Suppressor macrophage treated with lipopolysaccharide for 4 hours (primary cell): ENCODE measurements at regions not wholly inside any gene's neighbourhood (a gene's known extent, or its start where the extent isn't known, plus 50 kb on each side); places are given as distances from the start of the nearest gene placed in this dataset.
"Not testable (repeated sequence)": the region's sequence is repeated elsewhere in the genome, so short reads cannot be mapped to it uniquely, and the experiment has no call there.

ENCODE experiments used
- DNase-seq: peaks from one replicate; pipeline ENCODE4 v3.0.0-alpha.2; 2020

DNA sequence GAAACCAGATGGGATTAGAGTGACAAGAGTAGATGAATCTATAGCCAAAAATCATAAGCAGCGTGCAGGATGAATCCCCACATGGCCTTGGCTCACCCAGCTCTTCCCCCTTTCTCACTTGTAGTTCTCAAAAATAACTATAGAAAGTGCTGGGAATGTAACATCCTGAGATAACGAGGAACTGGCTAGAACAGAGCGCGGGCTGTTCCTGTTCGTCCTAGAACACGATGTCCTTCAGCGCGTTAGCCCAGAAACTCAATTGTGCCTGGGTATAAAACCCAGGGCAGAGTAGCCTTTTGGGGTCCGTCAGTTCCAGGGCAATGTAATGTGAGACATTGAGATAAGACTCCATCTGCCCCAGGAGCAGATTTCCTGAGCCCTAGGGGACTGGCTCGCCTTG lies 326.2 kb downstream of the TSHZ3 start:
- DNase-seq, result no peak

DNA sequence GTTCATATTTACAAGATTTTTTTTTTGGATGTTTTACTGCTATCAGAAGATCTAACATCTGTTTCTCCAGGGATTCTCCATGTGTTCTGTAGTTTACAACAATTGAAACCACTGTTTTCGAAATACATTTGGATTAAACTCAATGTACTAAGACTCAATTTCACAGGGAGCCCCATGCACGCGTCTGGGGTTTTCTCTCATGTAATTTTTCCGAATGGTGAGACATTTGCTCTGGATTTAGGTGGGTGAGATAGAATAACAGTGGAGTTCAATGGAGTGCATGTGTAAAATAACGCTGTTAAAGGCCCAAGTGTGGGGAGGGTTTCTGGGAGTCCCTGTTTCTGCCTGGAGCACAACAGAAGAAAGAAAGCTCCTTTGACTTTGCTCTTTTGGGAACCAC lies 330.3 kb downstream of the TSHZ3 start:
- no peak for DNase-seq

DNA sequence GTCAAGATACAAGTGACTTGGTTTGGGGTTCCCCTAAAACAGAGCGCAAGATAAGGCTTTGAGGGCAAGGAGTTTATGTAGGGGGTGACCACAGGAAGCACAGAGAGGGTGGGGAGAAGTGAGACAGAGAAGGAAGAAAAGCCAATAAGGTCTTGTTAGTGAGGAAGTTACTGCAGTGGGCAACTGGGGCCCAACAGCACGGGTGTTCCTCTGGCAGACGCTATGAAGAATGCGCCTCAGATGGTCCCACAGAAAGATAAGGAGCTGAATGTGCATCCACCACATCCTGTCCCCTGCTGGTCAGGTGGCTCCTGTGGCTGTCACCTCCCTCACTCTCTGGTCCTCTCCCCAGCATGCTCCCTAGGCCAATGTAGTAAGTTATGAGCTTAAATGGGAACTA lies 333.5 kb downstream of the TSHZ3 start:
- DNase-seq, result no peak

DNA sequence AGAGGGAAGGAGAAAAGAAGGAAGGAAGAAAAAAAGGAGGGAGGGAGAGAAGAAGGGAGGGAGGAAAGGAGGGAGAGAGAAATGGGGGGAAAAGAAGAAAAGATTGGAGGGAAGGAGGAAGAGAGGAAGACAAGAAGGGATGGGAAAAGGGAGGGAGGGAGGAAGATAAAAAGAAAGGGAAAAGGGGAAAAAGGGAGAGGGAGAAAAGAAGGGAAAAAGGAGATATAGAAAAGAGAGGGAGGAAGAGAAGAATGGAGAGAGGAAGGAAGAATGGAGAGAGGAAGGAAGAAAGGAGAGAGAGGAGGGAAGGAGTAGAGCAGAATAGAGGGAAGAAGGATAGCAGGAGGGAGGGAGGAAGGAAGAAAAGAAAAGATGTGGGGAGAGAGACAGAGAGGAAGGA lies 334.6 kb downstream of the TSHZ3 start:
- DNase-seq, result no peak

DNA sequence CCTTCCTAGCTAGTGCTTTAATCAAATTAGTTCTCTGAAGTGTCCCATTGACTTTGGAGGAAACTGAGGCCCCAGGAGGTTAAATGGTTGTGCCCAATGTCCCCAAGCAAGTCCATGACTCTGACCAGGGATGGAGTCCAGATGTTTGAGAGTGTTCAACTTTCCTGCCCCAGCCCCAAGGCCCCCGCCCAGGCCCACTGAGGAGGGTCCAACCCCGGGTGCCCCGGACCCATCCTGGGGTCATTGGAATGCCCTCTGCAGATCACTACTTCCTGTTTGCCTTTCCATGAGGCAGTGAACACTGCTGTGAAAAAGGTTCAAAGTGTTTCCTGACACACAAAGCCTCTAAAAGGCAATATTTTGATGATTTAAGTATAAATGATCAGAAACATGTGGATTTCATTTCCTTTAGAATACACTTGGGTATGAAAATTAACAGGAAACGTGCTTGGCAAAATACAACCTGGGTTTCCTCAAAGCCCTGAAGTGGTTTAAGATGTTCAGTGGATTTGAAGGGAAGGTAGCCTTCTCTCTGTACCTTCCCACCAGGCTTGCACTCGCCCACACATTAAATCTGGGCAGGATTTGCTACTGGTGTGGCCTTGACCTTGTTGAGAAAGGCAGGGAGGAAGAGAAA lies 335.7 kb downstream of the TSHZ3 start:
- no peak for DNase-seq

DNA sequence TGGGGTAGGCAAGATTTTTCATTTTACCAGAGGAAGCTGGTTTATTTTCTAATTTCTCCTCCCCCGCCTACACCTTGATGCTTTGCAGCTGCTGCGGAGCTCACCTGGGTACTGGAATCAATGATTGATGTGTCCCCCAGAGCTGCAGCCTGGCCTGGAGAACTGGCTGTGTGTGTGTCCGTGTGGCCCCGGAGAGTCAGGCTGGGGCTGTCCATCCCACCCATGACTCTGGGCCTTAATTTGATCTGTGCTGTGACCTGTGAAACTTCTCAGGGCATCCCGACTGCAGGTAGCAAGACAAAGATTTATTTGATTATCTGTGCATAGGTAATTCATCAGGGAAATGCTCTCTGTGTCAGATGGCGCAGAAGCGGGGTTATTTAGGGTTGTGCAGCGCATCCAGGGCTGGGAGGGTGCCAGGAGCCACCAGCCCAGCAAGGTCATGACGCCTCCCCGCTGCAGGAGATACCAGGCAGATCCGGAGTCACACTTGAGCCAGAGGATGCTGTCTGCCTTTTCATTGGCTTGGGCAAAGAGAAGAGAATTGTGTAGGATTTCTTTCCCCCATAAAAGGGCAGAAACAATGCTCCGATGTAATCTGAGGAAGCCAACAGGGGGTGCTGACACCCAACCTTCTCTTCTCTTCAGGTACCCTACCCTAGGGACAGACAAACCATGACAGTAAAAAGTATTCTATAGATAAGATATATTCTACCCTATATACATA lies 346.6 kb downstream of the TSHZ3 start:
- DNase-seq, result no peak

DNA sequence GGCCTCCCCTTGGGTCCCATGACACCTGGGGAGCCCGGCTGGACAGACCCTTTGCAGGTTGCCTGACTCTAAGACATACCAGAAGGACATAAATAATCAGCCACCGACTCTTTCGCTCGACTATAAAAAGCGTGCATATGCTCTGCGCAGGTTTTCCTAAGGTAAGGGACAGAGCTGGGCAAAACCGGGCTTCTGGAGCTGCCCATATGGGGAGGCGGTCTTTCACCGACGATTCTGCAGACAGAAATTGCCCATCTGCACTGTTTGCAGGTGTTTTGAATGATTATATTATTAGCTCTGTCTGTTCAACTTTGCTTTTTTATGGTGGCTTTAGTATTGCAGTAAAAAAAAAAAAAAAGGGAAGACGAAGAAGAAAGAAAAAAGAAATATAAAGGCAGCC lies 347.2 kb downstream of the TSHZ3 start:
- no peak for DNase-seq

DNA sequence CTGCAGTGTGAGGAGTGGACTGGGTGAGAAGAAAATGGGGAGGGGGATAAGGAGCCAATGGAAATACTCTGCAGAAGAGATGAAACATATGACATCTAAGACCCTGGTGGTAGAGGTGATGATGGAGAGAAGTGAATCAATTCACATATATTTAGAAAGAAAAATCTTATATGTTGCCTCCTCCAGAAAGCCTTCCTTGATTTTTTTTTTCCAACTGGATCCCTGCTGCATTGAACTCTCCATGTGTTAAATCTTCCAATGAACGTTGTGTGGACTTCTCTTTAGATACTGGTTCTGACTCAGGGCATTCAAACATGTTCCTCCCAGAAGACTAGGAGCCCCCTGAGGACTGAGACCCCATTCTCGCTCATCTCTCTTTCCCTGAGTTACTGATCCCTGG lies 348.3 kb downstream of the TSHZ3 start:
- no peak for DNase-seq

DNA sequence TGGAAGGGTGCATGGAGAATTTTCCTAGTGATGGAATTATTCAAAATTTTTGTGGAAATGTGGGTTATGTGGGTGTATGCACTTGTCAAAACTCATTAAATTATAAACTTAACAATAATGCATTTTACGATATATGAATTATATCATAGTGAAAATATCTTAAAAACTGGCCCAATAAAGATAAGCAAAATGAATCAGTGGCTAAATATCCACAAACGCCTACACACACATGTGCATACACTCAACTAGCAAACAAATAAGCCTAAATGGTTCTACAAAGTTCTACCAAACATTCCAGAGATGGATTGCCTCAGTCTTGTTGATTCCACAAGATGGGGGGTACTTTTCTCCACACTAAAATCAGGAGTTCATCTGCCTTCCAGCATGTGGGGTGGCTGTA lies 349.5 kb downstream of the TSHZ3 start:
- DNase-seq, result no peak

DNA sequence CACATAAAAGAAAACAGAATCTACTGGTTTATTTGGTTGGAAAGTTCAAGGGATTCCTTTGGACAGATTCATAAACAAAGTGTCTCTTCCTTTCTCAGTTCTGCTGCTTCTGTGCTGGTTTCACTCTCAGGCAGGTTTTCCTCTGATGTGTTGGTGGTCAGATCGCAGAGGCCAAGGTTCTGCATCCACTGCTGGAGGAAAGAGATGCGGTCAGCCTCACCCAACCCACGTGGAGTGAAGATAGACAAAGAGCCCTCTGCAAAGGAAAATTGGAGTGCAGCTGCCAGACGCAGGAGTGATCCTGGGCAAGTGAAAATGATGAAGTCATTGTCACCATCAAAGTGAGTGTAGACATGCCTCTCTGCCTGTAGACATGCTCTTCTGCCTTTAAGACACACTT lies 352.0 kb downstream of the TSHZ3 start:
- DNase-seq, result no peak

DNA sequence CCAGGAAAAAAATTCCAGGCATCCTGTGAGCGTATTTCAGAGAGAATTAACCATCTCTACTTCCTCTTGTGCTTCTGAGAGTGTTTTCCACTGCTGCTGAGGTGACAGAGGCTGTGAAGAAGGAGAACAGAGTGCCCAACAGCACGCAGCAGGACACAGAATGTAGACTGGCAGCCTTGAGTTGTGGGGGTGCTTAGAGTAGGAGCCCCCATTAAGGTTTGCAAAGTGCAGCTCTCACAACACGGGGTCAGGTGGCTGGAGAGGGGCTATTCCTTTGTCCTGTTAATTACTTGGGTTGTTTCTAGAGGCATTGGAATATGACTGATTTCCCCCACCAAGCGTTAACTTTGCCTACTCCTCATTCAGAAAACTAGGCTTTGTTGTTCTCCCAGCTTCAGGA lies 370.6 kb downstream of the TSHZ3 start:
- DNase-seq, result no peak

DNA sequence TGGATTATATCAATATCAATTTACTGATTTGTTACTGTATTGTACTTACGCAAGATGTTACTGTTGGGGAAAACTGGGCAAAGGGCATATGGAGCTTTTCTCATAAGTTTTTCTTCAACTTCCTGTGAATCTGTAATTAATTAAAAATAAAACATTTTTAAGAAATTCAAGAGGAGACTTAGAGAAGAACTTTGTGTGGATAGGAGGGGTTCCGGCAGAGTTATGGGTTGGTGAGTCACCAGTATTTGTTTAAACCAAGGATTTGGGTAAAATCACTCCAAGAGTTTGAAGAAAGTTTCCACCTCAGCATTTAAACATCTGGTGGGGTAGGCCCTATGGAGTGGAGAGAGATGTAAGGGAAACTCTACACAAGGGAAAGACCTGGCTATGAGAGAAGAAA lies 379.6 kb downstream of the TSHZ3 start:
- no peak for DNase-seq

DNA sequence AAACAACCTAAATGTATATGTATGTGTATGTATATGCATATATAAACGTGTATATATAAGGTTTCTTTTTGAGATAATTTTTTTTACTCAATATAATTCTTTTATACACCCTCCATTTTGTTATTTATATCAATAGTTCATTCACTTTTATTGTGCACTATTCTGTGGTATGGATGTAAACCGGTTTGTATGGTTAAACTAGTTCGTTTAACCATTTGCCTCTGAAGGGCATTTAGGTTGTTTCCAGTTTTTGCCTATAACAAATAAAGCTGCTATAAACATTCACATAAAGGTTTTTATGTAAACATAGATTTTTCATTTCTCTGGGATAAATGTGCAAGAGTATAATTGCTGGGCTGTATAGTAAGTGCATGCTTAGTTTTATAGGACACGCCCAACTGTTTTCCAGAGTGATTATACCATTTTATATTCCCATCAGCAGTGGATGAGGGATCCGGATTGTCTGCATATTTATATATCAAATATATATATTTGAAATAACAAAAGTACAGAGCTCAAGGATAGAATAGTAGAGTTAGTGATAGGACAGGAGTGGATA lies 380.3 kb downstream of the TSHZ3 start:
- DNase-seq, result no peak

DNA sequence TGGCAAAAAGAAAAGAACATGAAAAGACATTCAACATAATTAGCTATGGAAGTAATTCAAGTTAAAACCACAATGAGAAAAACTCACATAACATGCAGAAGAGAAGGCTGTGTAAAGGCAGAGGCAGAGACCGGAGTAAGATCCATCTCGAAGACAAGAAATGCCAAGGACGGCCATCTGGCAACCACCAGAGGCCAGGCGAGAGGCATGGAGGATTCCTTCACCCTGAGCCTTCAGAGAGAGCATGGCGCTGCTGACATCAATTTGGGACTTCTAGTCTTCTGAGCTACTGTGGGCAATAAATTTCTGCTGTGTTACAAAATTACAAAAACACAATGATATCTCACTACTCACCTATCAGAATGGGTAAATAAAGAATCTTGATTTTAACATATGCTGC lies 381.0 kb downstream of the TSHZ3 start:
- no peak for DNase-seq

DNA sequence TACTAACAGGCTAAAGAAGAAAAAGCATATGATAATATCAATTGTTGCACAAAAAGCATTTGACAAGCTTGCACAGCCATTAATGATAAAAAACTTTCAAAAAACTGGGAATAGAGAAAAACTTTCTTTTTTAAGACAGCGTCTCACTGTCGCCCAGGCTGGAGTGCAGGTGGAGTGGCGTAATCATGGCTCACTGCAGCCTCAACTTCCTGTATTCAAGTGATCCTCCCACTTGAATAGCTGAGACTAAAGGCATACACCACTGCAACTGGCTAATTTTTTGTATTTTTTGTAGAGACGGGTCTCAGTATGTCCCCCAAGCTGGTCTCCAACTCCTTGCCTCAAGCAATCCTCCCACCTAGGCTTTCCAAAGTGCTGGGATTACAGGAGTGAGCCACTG lies 382.8 kb downstream of the TSHZ3 start:
- peak; percentile 3 for DNase-seq

DNA sequence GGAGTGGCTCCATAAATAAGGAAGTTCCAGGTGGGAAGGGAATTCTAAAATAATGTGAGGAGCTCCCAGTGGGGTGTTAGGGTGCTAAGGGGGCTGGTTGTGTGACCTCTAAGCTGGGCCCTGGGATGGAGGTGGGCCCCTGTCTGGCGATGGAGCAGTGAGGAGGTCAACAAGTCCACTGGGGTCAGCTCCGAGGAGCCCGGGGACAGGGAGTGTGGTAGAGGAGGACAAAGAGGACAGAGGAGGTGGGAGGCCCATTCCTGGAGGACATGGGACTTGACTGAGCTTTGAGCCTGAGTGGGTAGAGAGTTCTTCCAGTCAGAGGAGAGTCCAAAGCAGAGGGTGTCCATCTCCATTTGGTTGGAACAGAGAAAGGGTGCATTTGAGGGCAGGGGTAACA lies 390.2 kb downstream of the TSHZ3 start:
- no peak for DNase-seq

DNA sequence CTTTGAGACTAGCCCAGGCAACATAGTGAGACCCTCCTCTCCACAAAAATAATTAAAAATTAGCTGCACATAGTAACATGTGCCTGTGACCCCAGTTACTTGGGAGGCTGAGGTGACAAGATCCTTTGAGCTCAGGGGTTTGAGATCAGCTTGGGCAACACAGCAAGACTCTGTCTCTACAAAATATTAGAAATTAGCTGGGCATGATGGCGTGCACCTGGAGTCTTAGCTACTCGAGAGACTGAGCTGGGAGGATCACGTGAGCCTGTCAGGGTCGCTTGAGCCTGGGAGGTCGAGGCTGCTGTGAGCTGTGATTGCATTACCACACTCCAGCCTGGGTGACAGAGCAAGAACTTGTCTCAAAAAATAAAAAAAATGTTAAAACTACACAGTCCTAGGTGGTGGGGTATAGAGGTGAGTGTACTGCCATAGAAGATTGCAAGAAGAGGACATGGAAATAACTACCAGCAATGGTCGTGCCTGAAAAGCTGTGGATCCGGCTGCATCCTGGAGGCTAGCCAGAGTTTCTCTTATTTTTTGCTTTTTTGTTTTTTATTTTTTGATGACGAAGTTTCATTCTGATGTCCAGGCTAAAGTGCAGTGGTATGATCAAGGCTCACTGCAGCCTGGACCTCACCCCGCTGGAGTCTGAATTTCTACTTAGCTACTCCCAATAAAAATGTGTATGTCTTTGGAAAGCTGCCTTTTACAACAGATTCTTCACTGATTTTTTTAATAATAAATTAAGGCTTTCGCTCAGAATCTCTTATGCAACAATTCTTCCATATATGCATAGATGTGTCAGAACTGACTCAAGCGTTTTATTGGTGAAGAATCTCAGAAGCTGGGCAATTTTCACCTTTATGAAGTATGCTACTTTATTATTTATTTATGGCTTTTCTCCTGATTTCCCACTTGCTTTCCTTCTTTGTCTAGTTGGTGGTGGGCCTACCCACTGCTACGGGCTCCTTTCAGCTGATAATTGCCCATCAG lies 393.8 kb downstream of the TSHZ3 start:
- no peak for DNase-seq

DNA sequence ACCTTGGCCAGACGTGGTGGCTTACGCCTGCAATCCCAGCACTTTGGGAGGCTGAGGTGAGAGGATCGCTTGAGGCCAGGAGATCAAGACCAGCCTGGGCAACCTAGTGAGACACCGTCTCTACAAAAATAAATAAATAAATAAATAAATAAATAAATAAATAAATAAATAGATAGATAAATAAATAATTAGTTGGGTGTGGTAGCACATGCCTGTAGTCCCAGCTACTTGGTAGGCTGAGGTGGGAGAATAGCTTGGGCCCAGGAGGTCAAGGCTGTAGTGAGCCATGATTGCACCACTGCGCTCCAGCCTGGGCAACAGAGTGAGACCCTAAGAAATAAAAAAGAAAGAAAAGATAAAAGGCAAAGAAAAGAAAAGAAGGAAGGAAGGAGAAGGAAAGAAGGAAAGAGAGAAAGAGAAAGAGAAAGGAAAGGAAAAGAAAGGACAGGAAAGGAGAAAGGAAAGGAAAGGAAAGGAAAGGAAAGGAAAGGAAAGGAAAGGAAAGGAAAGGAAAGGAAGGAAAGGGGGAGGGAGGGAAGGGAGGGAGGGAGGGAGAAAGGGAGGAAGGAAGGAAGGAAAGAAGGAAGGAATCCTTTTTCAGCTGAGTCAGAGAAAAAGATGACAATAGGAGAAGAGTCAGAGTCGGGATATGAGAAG lies 404.8 kb downstream of the TSHZ3 start:
- DNase-seq, result not testable (repeated sequence)

DNA sequence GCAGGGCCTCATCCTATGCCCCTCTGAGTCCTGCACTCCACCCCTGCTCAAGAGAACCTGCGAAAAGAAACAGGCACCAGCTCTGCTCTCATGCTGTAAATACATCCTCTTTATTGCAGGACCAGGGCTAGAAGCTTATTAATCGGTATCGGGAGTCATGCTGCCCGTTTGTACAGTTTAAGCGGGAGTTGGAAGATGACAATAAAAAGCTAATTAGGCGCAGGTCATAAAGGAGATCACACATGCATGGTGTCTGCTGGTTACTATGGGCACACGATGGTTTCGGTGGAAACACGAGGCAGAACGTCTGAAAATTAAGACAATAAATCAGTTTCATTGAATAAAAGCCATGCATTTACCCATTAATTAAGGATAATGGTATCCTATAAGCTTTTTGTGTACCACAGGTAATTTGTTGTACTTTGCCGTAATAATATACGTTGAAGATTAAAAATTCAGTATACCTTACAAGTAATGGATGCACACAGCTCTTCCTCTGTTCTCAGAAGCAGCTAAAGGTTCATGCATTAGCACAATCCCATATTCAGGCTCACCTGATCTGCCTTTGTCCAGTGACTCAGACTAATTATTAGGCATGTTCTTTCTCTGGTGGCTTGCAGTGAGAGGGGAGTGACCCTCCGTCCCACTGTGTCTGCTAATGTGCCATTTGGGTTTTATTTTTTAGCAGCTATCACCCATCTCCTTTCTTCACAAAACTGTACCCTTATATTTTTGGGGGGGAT lies 406.0 kb downstream of the TSHZ3 start:
- DNase-seq, result no peak

DNA sequence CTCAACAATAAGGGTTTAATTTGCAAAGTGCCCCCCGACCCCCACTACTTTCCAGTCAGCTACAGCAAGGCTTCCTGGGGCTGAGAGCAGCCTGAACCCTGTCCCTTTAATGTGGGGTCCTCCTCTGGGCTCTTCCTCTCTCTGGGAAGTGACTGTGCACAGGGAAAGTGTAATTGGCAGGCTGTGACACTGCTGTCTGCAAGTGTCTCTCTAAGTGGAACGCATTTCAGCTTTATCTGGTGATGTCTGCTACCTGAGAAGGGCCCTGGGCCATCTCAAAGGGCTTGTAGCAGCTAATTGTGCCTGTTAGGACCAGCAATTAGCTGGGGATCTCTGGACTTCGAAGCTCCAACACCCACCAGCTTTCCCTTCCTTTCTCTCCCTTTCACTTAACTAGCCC lies 406.6 kb downstream of the TSHZ3 start:
- no peak for DNase-seq

DNA sequence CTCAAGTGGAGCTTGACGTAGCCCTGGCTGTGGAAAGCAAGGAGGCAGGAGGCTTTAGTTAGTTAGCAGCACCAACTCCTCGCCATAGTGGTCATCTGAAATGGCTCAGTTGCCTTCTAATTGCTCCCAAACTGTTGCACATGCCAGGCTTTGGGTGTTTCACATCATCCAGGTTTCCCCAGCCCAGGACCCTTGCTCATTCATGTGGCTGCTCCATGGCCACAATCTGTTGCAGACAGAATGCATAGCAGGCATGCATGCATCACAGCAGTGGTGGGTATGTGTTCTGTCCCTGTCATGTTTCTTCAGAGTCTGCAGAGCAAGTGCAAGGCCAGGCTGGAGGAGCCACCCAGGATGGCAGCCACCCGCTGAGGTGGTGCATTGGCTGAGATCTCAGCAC lies 407.6 kb downstream of the TSHZ3 start:
- no peak for DNase-seq

DNA sequence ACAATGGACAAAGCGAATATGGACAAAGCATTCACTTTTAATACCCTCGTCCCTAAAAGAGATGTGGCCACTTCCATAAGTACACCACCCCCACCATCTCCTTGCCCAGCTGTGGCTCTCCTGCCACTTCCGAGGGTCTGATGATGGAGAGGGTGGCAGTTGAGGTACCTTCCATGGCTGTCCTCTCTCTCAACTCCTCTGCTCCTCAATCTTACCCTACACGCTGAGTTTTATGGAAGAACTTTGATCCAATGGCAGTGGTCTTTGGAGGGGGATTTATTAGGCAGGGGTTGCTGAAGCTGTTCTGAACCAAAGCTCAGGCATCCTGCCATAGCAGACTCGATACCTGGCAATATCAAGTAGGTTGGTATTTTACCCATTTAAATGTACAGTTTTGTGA lies 413.0 kb downstream of the TSHZ3 start:
- DNase-seq, result no peak
